Activated naive CD4-positive, alpha-beta T cell treated with anti-CD3 and anti-CD28 coated beads, Interleukin-2, amount 10 ng/mL, durations not matched to agents 7 days and 5 days (primary cell): ENCODE measurements at regions not wholly inside any gene's neighbourhood (a gene's known extent, or its start where the extent isn't known, plus 50 kb on each side); places are given as distances from the start of the nearest gene placed in this dataset.
"Not testable (repeated sequence)": the region's sequence is repeated elsewhere in the genome, so short reads cannot be mapped to it uniquely, and the experiment has no call there.

Source experiments
- CTCF ChIA-PET: fragments of 350-600 bp; sonication (Branson Sonifier 250); formaldehyde crosslinking; loops from one replicate; lab custom pipeline; 2021; ENCODE audit warnings: antibody characterized with exemption; lab: Charles Lee
- DNase-seq: peaks from one replicate; pipeline ENCODE4 v3.0.0-alpha.2; 2020
- H3K27ac Mint-ChIP-seq: one replicate; pipeline ENCODE4 v1.8.0; 2021; ENCODE audit warnings: mild to moderate bottlenecking, moderate library complexity, mixed read lengths
- H3K27me3 Mint-ChIP-seq: one replicate; pipeline ENCODE4 v1.8.0; 2021; ENCODE audit warnings: mild to moderate bottlenecking, mixed read lengths
- H3K36me3 Mint-ChIP-seq: one replicate; pipeline ENCODE4 v1.8.0; 2021; ENCODE audit warnings: mixed read lengths
- H3K4me1 Mint-ChIP-seq: one replicate; pipeline ENCODE4 v1.8.0; 2021; ENCODE audit warnings: mixed read lengths
- H3K4me3 Mint-ChIP-seq: one replicate; pipeline ENCODE4 v1.8.0; 2021; ENCODE audit warnings: mild to moderate bottlenecking, moderate library complexity, mixed read lengths
- H3K9me3 Mint-ChIP-seq: one replicate; pipeline ENCODE4 v1.8.0; 2021; ENCODE audit warnings: mixed read lengths

GRCh38 chr12:75646329-75647210 is 135.2 kb upstream of the KRR1 start:
- Mint-ChIP-seq H3K27ac (no peak overlapping the region), H3K9me3 (no peaks in the 10 kb centered on the region), H3K27me3 (peaks cover 3% of the 10 kb centered on the region), H3K4me1 (peaks cover 4% of the 10 kb centered on the region), H3K4me3 (no peak overlapping the region), H3K36me3 (no peaks in the 10 kb centered on the region)
- CTCF ChIA-PET: interaction anchor here (0.6 kb wide), 1 partner anchor 227 kb away, joined by 3 read pairs; no protein-coding TSS in a partner anchor
- no peak for DNase-seq

- Mint-ChIP-seq H3K36me3 (no peaks in the 10 kb centered on the region), H3K9me3 (no peaks in the 10 kb centered on the region), H3K27me3 (no peaks in the 10 kb centered on the region), H3K27ac (no peak overlapping the region), H3K4me1 (peaks cover 15% of the 10 kb centered on the region), H3K4me3 (no peak overlapping the region)
- CTCF ChIA-PET: no interaction called here
- no peak for DNase-seq
Observed at GRCh38 chr12:75644472-75645072, 133.2 kb upstream of the KRR1 start.

DNA sequence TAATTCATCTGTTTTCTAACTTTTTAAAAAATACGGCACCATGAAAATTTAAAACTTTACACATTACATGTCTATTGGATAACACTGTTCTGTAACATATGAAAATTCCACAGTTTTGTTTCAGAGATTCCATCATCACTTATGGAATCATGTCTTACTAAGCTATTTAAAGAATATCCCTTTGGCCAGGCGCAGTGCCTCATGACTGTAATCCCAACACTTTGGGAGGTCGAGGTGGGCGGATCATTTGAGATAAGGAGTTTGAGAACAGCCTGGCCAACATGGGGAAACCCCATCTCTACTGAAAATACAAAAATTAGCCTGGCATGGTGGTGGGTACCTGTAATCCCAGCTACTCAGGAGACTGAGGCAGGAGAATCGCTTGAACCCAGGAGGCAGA is 131.7 kb upstream of the KRR1 start:
- H3K36me3 Mint-ChIP-seq, CTCF ChIA-PET, DNase-seq, H3K4me3 Mint-ChIP-seq, H3K27me3 Mint-ChIP-seq, H3K27ac Mint-ChIP-seq, H3K9me3 Mint-ChIP-seq: not testable (repeated sequence)
- H3K4me1 Mint-ChIP-seq: peaks cover 15% of the 10 kb centered on the region

DNA sequence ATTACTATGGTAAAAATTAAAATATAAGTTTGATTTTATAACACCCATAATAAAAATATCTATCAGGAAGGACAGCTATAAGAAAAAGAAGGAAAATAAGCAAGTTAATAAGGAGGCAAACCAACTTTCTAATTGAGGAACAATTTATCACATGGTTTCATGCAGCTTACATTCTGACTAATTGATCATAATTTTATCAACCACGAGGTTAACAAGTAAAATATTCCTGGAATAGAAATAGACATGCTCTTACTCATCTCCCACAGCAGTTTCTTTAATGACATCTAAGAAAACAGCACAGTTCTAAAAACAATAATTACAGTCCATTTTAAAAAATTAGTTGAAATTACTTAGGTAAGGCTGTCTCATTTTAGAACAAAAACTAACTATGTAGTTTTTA is 130.8 kb upstream of the KRR1 start:
- Mint-ChIP-seq H3K27ac (no peak overlapping the region), H3K4me3 (no peak overlapping the region), H3K9me3 (no peaks in the 10 kb centered on the region), H3K4me1 (peaks cover 15% of the 10 kb centered on the region), H3K36me3 (no peaks in the 10 kb centered on the region), H3K27me3 (no peaks in the 10 kb centered on the region)
- DNase-seq: no peak
- CTCF ChIA-PET: interaction anchor here (0.6 to 1.2 kb wide), 2 partner anchors 173 to 814 kb away, joined by 3 read pairs; no protein-coding TSS in a partner anchor

DNA sequence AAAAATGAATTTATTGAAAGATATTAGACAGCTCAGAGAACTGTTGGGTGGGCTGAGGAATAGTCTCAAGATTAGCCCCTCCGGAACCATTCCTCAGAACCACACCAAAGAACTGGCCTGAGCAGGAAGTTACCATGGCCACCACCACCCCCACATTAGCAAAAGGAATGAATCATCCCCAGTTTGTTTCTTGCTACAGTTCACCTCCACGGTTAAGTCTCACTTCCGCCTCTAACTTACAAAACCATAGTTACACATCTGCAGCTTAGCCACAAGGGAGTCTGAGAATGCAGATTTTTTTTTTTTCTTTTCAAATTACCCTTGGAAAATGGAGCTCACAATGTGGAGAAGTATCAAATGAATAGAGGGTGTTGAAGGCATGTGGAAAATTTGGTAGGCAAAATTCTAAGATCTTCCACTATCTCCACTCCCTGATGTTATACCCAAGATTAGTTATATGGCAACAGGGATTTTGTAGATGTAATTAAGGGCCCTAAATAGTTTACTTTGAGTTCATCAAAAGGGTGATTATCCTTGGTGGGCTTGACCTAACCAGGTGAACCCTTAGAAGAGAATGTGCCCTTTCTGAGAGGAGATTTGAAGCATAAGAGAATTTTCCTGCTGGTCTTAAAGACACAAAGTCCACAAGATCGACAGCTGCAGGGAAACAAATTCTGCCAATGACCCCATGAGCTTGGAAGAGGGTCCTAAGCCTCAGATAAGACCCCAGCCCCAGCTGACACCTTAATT is 129.8 kb upstream of the KRR1 start:
- Mint-ChIP-seq H3K36me3 (no peaks in the 10 kb centered on the region), H3K4me1 (peaks cover 15% of the 10 kb centered on the region), H3K4me3 (no peak overlapping the region), H3K27me3 (no peaks in the 10 kb centered on the region), H3K27ac (no peak overlapping the region), H3K9me3 (no peaks in the 10 kb centered on the region)
- peak; percentile 29 for DNase-seq
- CTCF ChIA-PET: interaction anchor here (1.2 kb wide), 1 partner anchor 815 kb away, joined by 3 read pairs; no protein-coding TSS in a partner anchor

GRCh38 chr12:75638792-75639191 is 127.4 kb upstream of the KRR1 start:
- CTCF ChIA-PET: no interaction called here
- H3K36me3 Mint-ChIP-seq: no peaks in the 10 kb centered on the region
- DNase-seq: no peak
- no peak overlapping the region for H3K27ac Mint-ChIP-seq
- no peaks in the 10 kb centered on the region for H3K9me3 Mint-ChIP-seq
- H3K27me3 Mint-ChIP-seq: no peaks in the 10 kb centered on the region
- H3K4me1 Mint-ChIP-seq: peaks cover 15% of the 10 kb centered on the region
- no peak overlapping the region for H3K4me3 Mint-ChIP-seq

DNA sequence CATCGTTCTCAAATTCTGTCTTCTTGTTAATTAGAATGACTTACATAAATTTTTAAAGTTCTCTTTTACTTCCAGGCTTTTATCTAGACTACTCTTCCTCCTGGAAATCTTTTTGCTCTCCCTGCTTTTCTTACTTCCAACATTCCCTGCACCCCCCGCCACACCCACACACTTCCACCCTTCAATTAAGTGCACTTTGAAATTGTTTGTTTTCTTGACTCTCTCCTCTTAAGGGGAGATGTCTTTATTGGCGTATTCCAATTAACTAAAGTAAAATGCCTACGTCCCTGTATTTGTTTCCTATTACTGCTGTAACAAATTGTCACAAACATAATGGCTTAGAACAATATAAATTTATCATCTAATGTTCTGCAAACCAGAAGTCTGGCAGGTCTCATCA is 125.2 kb upstream of the KRR1 start:
- no peak overlapping the region for H3K4me3 Mint-ChIP-seq
- H3K9me3 Mint-ChIP-seq: no peaks in the 10 kb centered on the region
- no peak overlapping the region for H3K27ac Mint-ChIP-seq
- H3K27me3 Mint-ChIP-seq: no peaks in the 10 kb centered on the region
- H3K36me3 Mint-ChIP-seq: no peaks in the 10 kb centered on the region
- no peak for DNase-seq
- CTCF ChIA-PET: interaction anchor here (1.5 kb wide), 1 partner anchor 9 kb away, joined by 3 read pairs; no protein-coding TSS in a partner anchor
- peaks cover 12% of the 10 kb centered on the region for H3K4me1 Mint-ChIP-seq

GRCh38 chr12:75635606-75636444 is 124.4 kb upstream of the KRR1 start:
- H3K27me3 Mint-ChIP-seq: no peaks in the 10 kb centered on the region
- peaks cover 4% of the 10 kb centered on the region for H3K4me1 Mint-ChIP-seq
- DNase-seq: no peak
- no peaks in the 10 kb centered on the region for H3K9me3 Mint-ChIP-seq
- no peak overlapping the region for H3K27ac Mint-ChIP-seq
- H3K36me3 Mint-ChIP-seq: no peaks in the 10 kb centered on the region
- CTCF ChIA-PET: interaction anchor here (0.7 to 1.5 kb wide), 2 partner anchors 10 to 206 kb away, joined by 3 read pairs; no protein-coding TSS in a partner anchor
- H3K4me3 Mint-ChIP-seq: no peak overlapping the region

DNA sequence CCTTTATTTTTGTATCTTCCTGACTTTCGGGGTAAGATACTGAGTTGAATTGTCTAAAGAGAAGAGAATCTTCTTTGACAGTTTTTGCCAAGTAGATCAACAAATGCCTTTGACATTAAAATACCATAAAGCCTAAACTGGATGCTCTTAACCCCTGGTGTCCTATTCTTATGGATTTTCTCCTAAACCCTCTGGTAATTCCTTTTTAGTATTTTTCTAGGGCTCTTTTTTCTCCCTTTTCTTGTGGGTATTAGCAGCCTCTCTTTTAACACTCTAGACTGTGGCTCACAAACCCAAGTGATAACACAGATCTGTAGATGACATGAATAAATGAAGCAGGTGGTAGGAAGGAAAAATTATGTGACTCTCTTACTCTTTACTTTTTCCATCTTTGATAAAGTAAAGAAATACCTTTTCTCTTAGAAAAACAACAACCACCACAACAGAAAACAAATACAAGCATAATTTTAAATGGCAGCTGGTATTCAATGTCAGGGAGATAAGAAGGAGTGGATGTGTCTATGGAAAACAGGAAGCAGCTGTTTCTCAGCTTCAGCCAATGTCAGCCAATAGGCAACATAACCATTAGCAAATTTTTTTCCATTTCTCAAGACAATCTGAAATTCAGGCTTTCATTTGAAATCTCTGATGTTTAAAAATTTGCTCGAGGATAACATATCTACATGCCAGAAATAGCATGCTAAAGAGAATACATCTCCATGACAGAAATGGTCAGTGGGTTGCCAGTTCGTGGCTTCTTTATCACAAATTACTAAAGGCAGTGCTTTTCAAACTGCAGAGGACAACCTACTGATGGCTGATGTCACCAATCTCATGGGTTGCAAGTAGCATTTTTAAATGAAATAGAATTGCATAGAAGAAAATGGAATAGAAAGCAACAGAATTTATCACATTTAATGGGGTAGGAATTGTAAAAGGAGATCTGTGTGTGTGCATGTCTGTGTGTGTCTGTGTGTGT is 123.1 kb upstream of the KRR1 start:
- no peaks in the 10 kb centered on the region for H3K4me1 Mint-ChIP-seq
- no peak for DNase-seq
- H3K9me3 Mint-ChIP-seq: no peaks in the 10 kb centered on the region
- no peaks in the 10 kb centered on the region for H3K36me3 Mint-ChIP-seq
- H3K27ac Mint-ChIP-seq: no peak overlapping the region
- CTCF ChIA-PET: no interaction called here
- H3K27me3 Mint-ChIP-seq: no peaks in the 10 kb centered on the region
- no peak overlapping the region for H3K4me3 Mint-ChIP-seq

GRCh38 chr12:75633789-75634188 is 122.4 kb upstream of the KRR1 start:
- H3K27me3 Mint-ChIP-seq: no peaks in the 10 kb centered on the region
- no peaks in the 10 kb centered on the region for H3K9me3 Mint-ChIP-seq
- no peak overlapping the region for H3K4me3 Mint-ChIP-seq
- H3K4me1 Mint-ChIP-seq: no peaks in the 10 kb centered on the region
- no peak overlapping the region for H3K27ac Mint-ChIP-seq
- CTCF ChIA-PET: no interaction called here
- DNase-seq: no peak
- H3K36me3 Mint-ChIP-seq: no peaks in the 10 kb centered on the region

- H3K27ac Mint-ChIP-seq: no peak overlapping the region
- no peaks in the 10 kb centered on the region for H3K36me3 Mint-ChIP-seq
- no peaks in the 10 kb centered on the region for H3K27me3 Mint-ChIP-seq
- no peaks in the 10 kb centered on the region for H3K9me3 Mint-ChIP-seq
- DNase-seq: no peak
- H3K4me3 Mint-ChIP-seq: no peak overlapping the region
- no peaks in the 10 kb centered on the region for H3K4me1 Mint-ChIP-seq
- CTCF ChIA-PET: no interaction called here
Observed at GRCh38 chr12:75632442-75632841, 121.0 kb upstream of the KRR1 start.

- Mint-ChIP-seq H3K9me3 (no peaks in the 10 kb centered on the region), H3K4me1 (no peaks in the 10 kb centered on the region), H3K4me3 (no peak overlapping the region), H3K36me3 (no peaks in the 10 kb centered on the region), H3K27me3 (no peaks in the 10 kb centered on the region), H3K27ac (no peak overlapping the region)
- no peak for DNase-seq
- CTCF ChIA-PET: no interaction called here
Observed at GRCh38 chr12:75631831-75632230, 120.4 kb upstream of the KRR1 start.

DNA sequence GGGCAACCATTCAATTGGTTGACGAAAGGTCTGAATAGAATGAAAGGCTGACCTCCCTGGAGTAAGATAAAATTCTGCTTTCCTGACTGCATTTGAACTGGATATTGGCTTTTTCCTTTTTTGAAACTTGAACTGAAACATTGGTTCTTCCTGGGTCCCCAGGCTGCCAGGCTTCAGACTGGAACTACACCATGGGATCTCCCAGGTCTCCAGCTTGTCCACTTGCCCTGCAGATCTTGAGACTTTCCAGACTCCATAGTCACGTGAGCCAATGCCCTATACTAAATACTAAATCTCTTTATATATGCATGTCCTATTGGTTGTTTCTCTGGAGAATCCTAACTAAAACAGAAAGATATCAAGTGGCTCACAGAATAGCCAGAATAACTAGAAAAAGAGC is 118.7 kb upstream of the KRR1 start:
- DNase-seq: no peak
- CTCF ChIA-PET: interaction anchor here (0.6 kb wide), 1 partner anchor 152 kb away, joined by 3 read pairs; no protein-coding TSS in a partner anchor
- Mint-ChIP-seq H3K27ac (no peak overlapping the region), H3K4me1 (no peaks in the 10 kb centered on the region), H3K36me3 (no peaks in the 10 kb centered on the region), H3K4me3 (no peak overlapping the region), H3K27me3 (no peaks in the 10 kb centered on the region), H3K9me3 (no peaks in the 10 kb centered on the region)
